AG09319 (cell line): ENCODE measurements at regions not wholly inside any gene's neighbourhood (a gene's known extent, or its start where the extent isn't known, plus 50 kb on each side); places are given as distances from the start of the nearest gene placed in this dataset.

ENCODE experiments used
- DNase-seq: peaks from one replicate; pipeline ENCODE4 v3.0.0-alpha.2; 2010; ENCODE audit warnings: low read depth; ENCODE audit errors: extremely low read depth
- CTCF ChIP-seq: IDR thresholded peaks from 2 replicates; pipeline ENCODE4 v1.5.1; 2011; ENCODE audit warnings: low read depth, mild to moderate bottlenecking, inconsistent platforms, low read length, moderate library complexity

GRCh38 chr2:65799141-65799854, 366.9 kb upstream of the SPRED2 start:
- no peak for DNase-seq
- no peak for TF ChIP-seq CTCF

- DNase-seq = no peak
- no peak for TF ChIP-seq CTCF
Observed at GRCh38 chr2:65798641-65799040, 366.2 kb upstream of the SPRED2 start.

GRCh38 chr2:65794994-65795393, 362.6 kb upstream of the SPRED2 start:
- no peak for DNase-seq
- no peak for TF ChIP-seq CTCF

- no peak for DNase-seq
- TF ChIP-seq CTCF = no peak
Observed at GRCh38 chr2:65791404-65791975, 359.1 kb upstream of the SPRED2 start.

GRCh38 chr2:65790676-65790935, 358.2 kb upstream of the SPRED2 start:
- DNase-seq = no peak
- TF ChIP-seq CTCF = no peak

- TF ChIP-seq CTCF = no peak
- no peak for DNase-seq
Observed at GRCh38 chr2:65789923-65790675, 357.7 kb upstream of the SPRED2 start.

- no peak for DNase-seq
Observed at GRCh38 chr2:65788556-65788955, 356.2 kb upstream of the SPRED2 start.

More at GRCh38 chr2:65788556-65788955, 356.2 kb upstream of the SPRED2 start:
- TF ChIP-seq CTCF = no peak
